Smooth muscle cell (in vitro differentiated cells): ENCODE measurements at regions not wholly inside any gene's neighbourhood (a gene's known extent, or its start where the extent isn't known, plus 50 kb on each side); places are given as distances from the start of the nearest gene placed in this dataset.

Experiments
- DNase-seq: peaks from one replicate; lab custom pipeline; 2025; ENCODE audit not compliant: unreplicated experiment; lab: John Stamatoyannopoulos, UW
- H2AFZ ChIP-seq: fragments of 200-600 bp; sonication (generic); 2 replicates; pipeline ENCODE4 v1.6.0; 2016; ENCODE audit warnings: antibody characterized with exemption, low read depth, mild to moderate bottlenecking
- H3F3A ChIP-seq: fragments of 200-600 bp; sonication (generic); 2 replicates; pipeline ENCODE4 v1.6.0; 2017; ENCODE audit warnings: antibody characterized with exemption, low read depth
- H3K27ac ChIP-seq: fragments of 200-600 bp; sonication (generic); 2 replicates; pipeline ENCODE4 v1.5.1; 2016; ENCODE audit warnings: low read depth, mild to moderate bottlenecking
- H3K27me3 ChIP-seq: fragments of 200-600 bp; sonication (generic); 2 replicates; pipeline ENCODE4 v1.6.1; 2016; ENCODE audit warnings: low read depth, mild to moderate bottlenecking
- H3K36me3 ChIP-seq: fragments of 200-600 bp; sonication (generic); 2 replicates; pipeline ENCODE4 v1.5.1; 2016; ENCODE audit warnings: low read depth
- H3K4me1 ChIP-seq: fragments of 200-600 bp; sonication (generic); 2 replicates; pipeline ENCODE4 v1.5.1; 2016; ENCODE audit warnings: low read depth
- H3K4me2 ChIP-seq: fragments of 200-600 bp; sonication (generic); 2 replicates; pipeline ENCODE4 v1.6.0; 2016; ENCODE audit warnings: mild to moderate bottlenecking
- H3K4me3 ChIP-seq: fragments of 200-600 bp; sonication (generic); 2 replicates; pipeline ENCODE4 v1.5.1; 2016; ENCODE audit warnings: mild to moderate bottlenecking
- H3K79me2 ChIP-seq: fragments of 200-600 bp; sonication (generic); 2 replicates; pipeline ENCODE4 v1.6.0; 2016; ENCODE audit warnings: low read depth, mild to moderate bottlenecking
- H3K9ac ChIP-seq: fragments of 200-600 bp; sonication (generic); 2 replicates; pipeline ENCODE4 v1.6.0; 2016; ENCODE audit warnings: low read depth
- H3K9me3 ChIP-seq: fragments of 200-600 bp; sonication (generic); replicated peaks from 2 replicates; pipeline ENCODE4 v1.5.1; 2016; ENCODE audit warnings: low read depth
- H4K20me1 ChIP-seq: fragments of 200-600 bp; sonication (generic); 2 replicates; pipeline ENCODE4 v1.6.0; 2016; ENCODE audit warnings: low read depth
- CTCF ChIP-seq: fragments of 200-600 bp; sonication (generic); IDR thresholded peaks from 2 replicates; pipeline ENCODE4 v1.5.1; 2017; ENCODE audit warnings: borderline replicate concordance, mild to moderate bottlenecking, antibody characterized with exemption; ENCODE audit not compliant: insufficient read depth, poor library complexity, severe bottlenecking
- WGBS: methylation state at CpG from one replicate; pipeline ENCODE4 v1.1.7; 2016; ENCODE audit warnings: low lambda C conversion rate; 5-methylcytosine and 5-hydroxymethylcytosine counted together

GRCh38 chr13:67662997-67663396, 432.9 kb upstream of the PCDH9 start:
- Histone ChIP-seq H3K9ac (no peak overlapping the region), H3K36me3 (no peaks in the 10 kb centered on the region), H3K27me3 (no peaks in the 10 kb centered on the region), H3K9me3 (no peaks in the 10 kb centered on the region), H4K20me1 (no peaks in the 10 kb centered on the region), H3K4me1 (no peaks in the 10 kb centered on the region), H3F3A (no peaks in the 10 kb centered on the region), H3K79me2 (no peaks in the 10 kb centered on the region), H3K27ac (no peak overlapping the region), H3K4me3 (no peak overlapping the region), H2AFZ (no peak overlapping the region), H3K4me2 (no peak overlapping the region)
- 90% methylated on average over 3 of the region's 3 CpGs for WGBS
- TF ChIP-seq CTCF: no peak
- no peak for DNase-seq

GRCh38 chr13:67652887-67653286, 422.8 kb upstream of the PCDH9 start:
- no peak overlapping the region for H2AFZ ChIP-seq
- no peak overlapping the region for H3K4me2 ChIP-seq
- no peak for TF ChIP-seq CTCF
- H4K20me1 ChIP-seq: no peaks in the 10 kb centered on the region
- no peak overlapping the region for H3K27ac ChIP-seq
- H3K36me3 ChIP-seq: no peaks in the 10 kb centered on the region
- no peaks in the 10 kb centered on the region for H3K4me1 ChIP-seq
- DNase-seq: no peak
- H3K27me3 ChIP-seq: no peaks in the 10 kb centered on the region
- H3K79me2 ChIP-seq: no peaks in the 10 kb centered on the region
- no peak overlapping the region for H3K9ac ChIP-seq
- no peak overlapping the region for H3K4me3 ChIP-seq
- WGBS: 83% methylated on average over 3 of the region's 3 CpGs
- no peaks in the 10 kb centered on the region for H3K9me3 ChIP-seq
- no peaks in the 10 kb centered on the region for H3F3A ChIP-seq

GRCh38 chr13:67651908-67652465, 421.9 kb upstream of the PCDH9 start:
- WGBS: 58% methylated on average over 3 of the region's 3 CpGs
- no peak for DNase-seq
- H3K4me1 ChIP-seq: no peaks in the 10 kb centered on the region
- no peak for TF ChIP-seq CTCF
- no peaks in the 10 kb centered on the region for H3K9me3 ChIP-seq
- H2AFZ ChIP-seq: no peak overlapping the region
- no peak overlapping the region for H3K4me3 ChIP-seq
- no peak overlapping the region for H3K27ac ChIP-seq
- no peak overlapping the region for H3K4me2 ChIP-seq
- H3K36me3 ChIP-seq: no peaks in the 10 kb centered on the region
- H4K20me1 ChIP-seq: no peaks in the 10 kb centered on the region
- no peaks in the 10 kb centered on the region for H3K27me3 ChIP-seq
- no peaks in the 10 kb centered on the region for H3F3A ChIP-seq
- H3K79me2 ChIP-seq: no peaks in the 10 kb centered on the region
- no peak overlapping the region for H3K9ac ChIP-seq

- Histone ChIP-seq H3K9me3 (no peaks in the 10 kb centered on the region), H3F3A (no peaks in the 10 kb centered on the region), H3K9ac (no peak overlapping the region), H3K4me3 (no peak overlapping the region), H3K4me2 (no peak overlapping the region), H4K20me1 (no peaks in the 10 kb centered on the region), H3K4me1 (no peaks in the 10 kb centered on the region), H3K36me3 (no peaks in the 10 kb centered on the region), H2AFZ (no peak overlapping the region), H3K79me2 (no peaks in the 10 kb centered on the region), H3K27me3 (no peaks in the 10 kb centered on the region), H3K27ac (no peak overlapping the region)
- TF ChIP-seq CTCF: no peak
- no peak for DNase-seq
- 97% methylated on average over 1 of the region's 1 CpG for WGBS
Measured at GRCh38 chr13:67650471-67650870, 420.3 kb upstream of the PCDH9 start.
